HepG2 (cell line): ENCODE measurements at regions not wholly inside any gene's neighbourhood (a gene's known extent, or its start where the extent isn't known, plus 50 kb on each side); places are given as distances from the start of the nearest gene placed in this dataset.

Source experiments
- FOXC1 ChIP-seq: sonication (generic); formaldehyde crosslinking; IDR thresholded peaks from 2 replicates; pipeline ENCODE4 v1.8.0; 2022; ENCODE audit warnings: mild to moderate bottlenecking, missing genetic modification reagents, borderline replicate concordance
- GATAD2A ChIP-seq: IDR thresholded peaks from 2 replicates; pipeline ENCODE4 v1.6.1; 2016
- IRF2 ChIP-seq: IDR thresholded peaks from 2 replicates; pipeline ENCODE4 v1.6.1; 2018; ENCODE audit warnings: missing genetic modification reagents, missing compliant biosample characterization
- ISL2 ChIP-seq: sonication (generic); formaldehyde crosslinking; IDR thresholded peaks from 2 replicates; pipeline ENCODE4 v1.5.0; 2020; ENCODE audit warnings: missing genetic modification reagents
- MNT ChIP-seq: fragments of 450-650 bp; IDR thresholded peaks from 2 replicates; pipeline ENCODE4 v1.6.1; 2016
- RFXANK ChIP-seq: IDR thresholded peaks from 2 replicates; pipeline ENCODE4 v1.6.1; 2016
- SOX13 ChIP-seq, 3 experiments: fragments of 450-650 bp in 1 of 3; sonication (generic) in 1 of 3; formaldehyde crosslinking in 1 of 3; IDR thresholded peaks in 2 of 3; conservative IDR thresholded peaks in 1 of 3; 2 replicates each; pipeline versions ENCODE4 v1.5.0 to v1.6.1; 2016 to 2020; ENCODE audit warnings: antibody characterized with exemption in 1 of 3, mild to moderate bottlenecking in 1 of 3, missing compliant biosample characterization in 1 of 3, missing genetic modification reagents in 1 of 3, moderate library complexity in 1 of 3
- TBX3 ChIP-seq: fragments of 450-650 bp; IDR thresholded peaks from 2 replicates; pipeline ENCODE4 v1.6.1; 2017; ENCODE audit warnings: antibody characterized with exemption, mild to moderate bottlenecking, inconsistent platforms, borderline replicate concordance
- THRA ChIP-seq: sonication (generic); formaldehyde crosslinking; IDR thresholded peaks from 2 replicates; pipeline ENCODE4 v1.4.0; 2020; ENCODE audit warnings: missing genetic modification reagents, borderline replicate concordance
- YEATS4 ChIP-seq: sonication (generic); formaldehyde crosslinking; IDR thresholded peaks from 2 replicates; pipeline ENCODE4 v1.4.0; 2020; ENCODE audit warnings: missing genetic modification reagents, borderline replicate concordance
- ZBTB20 ChIP-seq: sonication (generic); formaldehyde crosslinking; IDR thresholded peaks from 2 replicates; pipeline ENCODE4 v1.8.1; 2023; ENCODE audit warnings: missing genetic modification reagents, low read depth, mild to moderate bottlenecking, borderline replicate concordance
- ZNF18 ChIP-seq: sonication (generic); formaldehyde crosslinking; IDR thresholded peaks from 2 replicates; pipeline ENCODE4 v1.8.0; 2022; ENCODE audit warnings: mild to moderate bottlenecking, missing genetic modification reagents; ENCODE audit not compliant: insufficient replicate concordance
- ZNF235 ChIP-seq: sonication (generic); formaldehyde crosslinking; IDR thresholded peaks from 2 replicates; pipeline ENCODE4 v1.8.1; 2023; ENCODE audit warnings: mild to moderate bottlenecking, missing genetic modification reagents, borderline replicate concordance
- ZNF574 ChIP-seq: sonication (generic); formaldehyde crosslinking; IDR thresholded peaks from 2 replicates; pipeline ENCODE4 v1.4.0; 2020; ENCODE audit warnings: missing genetic modification reagents
- ZNF704 ChIP-seq: sonication (generic); formaldehyde crosslinking; IDR thresholded peaks from 2 replicates; pipeline ENCODE4 v1.8.1; 2023; ENCODE audit warnings: mild to moderate bottlenecking, inconsistent platforms, moderate library complexity, missing genetic modification reagents, borderline replicate concordance
- ZSCAN25 ChIP-seq: sonication (generic); formaldehyde crosslinking; IDR thresholded peaks from 2 replicates; pipeline ENCODE4 v1.8.0; 2022; ENCODE audit warnings: mild to moderate bottlenecking, missing genetic modification reagents

GRCh38 chr3:30492322-30493192, 113.8 kb upstream of the TGFBR2 start (continued):
- TF ChIP-seq THRA (CRISPR knock-in tag): peak; percentile 73; the same call in 1 of the 2 replicates
- peak; percentile 30; the same call in 1 of the 2 replicates for TF ChIP-seq IRF2
- TF ChIP-seq ZNF235 (CRISPR knock-in tag): no peak
- TF ChIP-seq ZNF18 (CRISPR knock-in tag): no peak
- peak; percentile 89; the same call in 1 of the 2 replicates for TF ChIP-seq SOX13 (IDR thresholded peaks at IDR 0.05)
- peak in 1 of 2 experiments; percentile 99; a peak in 2 of 4 replicates for TF ChIP-seq SOX13 (CRISPR knock-in tag; conservative IDR thresholded peaks at IDR 0.05 in 1 of 2, IDR thresholded peaks at IDR 0.05 in 1 of 2)
- TF ChIP-seq YEATS4 (CRISPR knock-in tag): no peak
- no peak for TF ChIP-seq ZNF574 (CRISPR knock-in tag)
- no peak for TF ChIP-seq ZNF704
- TF ChIP-seq FOXC1 (CRISPR knock-in tag): no peak
- 0 out of 2 replicates have a peak, but pooled peaks have one; percentile 35 for TF ChIP-seq RFXANK (CRISPR knock-in tag)
- TF ChIP-seq ZSCAN25 (CRISPR knock-in tag): no peak
- peak; percentile 80 for TF ChIP-seq ISL2 (CRISPR knock-in tag)
- TF ChIP-seq ZBTB20 (CRISPR knock-in tag): peak; percentile 95
- TF ChIP-seq MNT: peak; percentile 34; the same call in 1 of the 2 replicates
- peak; percentile 97 for TF ChIP-seq GATAD2A
- TF ChIP-seq TBX3: peak; percentile 93
